ENCODE measurements at regions not wholly inside any gene's neighbourhood (a gene's known extent, or its start where the extent isn't known, plus 50 kb on each side); places are given as distances from the start of the nearest gene placed in this dataset.
"Not testable (repeated sequence)": the region's sequence is repeated elsewhere in the genome, so short reads cannot be mapped to it uniquely, and the experiment has no call there.

DNA sequence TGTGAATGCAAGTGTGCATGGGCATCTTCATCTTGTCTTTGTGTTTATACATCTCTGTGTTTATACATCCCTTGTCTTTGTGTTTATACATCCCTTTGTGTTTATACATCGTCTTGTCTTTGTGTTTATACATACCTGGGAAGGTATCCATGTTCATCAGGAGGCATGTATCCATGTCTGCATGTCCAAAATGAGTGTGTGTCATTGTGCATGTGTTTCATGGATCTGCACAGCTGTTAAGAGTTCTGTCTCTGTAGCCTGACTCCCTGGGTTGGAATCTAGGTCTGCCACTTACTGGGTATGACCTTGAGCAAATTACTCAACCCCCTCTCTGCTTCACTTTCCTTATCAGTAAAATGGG, 50.1 kb upstream of the SIRPA start:
- Mint-ChIP-seq H3K4me1 (no peaks in the 10 kb centered on the region), H3K9me3 (no peaks in the 10 kb centered on the region), H3K4me3 (no peak overlapping the region), H3K36me3 (ENCODE audit: low read depth) (no peaks in the 10 kb centered on the region), H3K27ac (ENCODE audit: unreplicated experiment) (no peak overlapping the region), H3K27me3 (ENCODE audit: low read depth) (peaks cover 7% of the 10 kb centered on the region)
- TF ChIP-seq, protein P1, sequence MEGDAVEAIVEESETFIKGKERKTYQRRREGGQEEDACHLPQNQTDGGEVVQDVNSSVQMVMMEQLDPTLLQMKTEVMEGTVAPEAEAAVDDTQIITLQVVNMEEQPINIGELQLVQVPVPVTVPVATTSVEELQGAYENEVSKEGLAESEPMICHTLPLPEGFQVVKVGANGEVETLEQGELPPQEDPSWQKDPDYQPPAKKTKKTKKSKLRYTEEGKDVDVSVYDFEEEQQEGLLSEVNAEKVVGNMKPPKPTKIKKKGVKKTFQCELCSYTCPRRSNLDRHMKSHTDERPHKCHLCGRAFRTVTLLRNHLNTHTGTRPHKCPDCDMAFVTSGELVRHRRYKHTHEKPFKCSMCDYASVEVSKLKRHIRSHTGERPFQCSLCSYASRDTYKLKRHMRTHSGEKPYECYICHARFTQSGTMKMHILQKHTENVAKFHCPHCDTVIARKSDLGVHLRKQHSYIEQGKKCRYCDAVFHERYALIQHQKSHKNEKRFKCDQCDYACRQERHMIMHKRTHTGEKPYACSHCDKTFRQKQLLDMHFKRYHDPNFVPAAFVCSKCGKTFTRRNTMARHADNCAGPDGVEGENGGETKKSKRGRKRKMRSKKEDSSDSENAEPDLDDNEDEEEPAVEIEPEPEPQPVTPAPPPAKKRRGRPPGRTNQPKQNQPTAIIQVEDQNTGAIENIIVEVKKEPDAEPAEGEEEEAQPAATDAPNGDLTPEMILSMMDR (conservative IDR thresholded peaks at IDR 0.05) = no peak
- no peak for DNase-seq (ENCODE audit: low read depth, low spot score)

DNA sequence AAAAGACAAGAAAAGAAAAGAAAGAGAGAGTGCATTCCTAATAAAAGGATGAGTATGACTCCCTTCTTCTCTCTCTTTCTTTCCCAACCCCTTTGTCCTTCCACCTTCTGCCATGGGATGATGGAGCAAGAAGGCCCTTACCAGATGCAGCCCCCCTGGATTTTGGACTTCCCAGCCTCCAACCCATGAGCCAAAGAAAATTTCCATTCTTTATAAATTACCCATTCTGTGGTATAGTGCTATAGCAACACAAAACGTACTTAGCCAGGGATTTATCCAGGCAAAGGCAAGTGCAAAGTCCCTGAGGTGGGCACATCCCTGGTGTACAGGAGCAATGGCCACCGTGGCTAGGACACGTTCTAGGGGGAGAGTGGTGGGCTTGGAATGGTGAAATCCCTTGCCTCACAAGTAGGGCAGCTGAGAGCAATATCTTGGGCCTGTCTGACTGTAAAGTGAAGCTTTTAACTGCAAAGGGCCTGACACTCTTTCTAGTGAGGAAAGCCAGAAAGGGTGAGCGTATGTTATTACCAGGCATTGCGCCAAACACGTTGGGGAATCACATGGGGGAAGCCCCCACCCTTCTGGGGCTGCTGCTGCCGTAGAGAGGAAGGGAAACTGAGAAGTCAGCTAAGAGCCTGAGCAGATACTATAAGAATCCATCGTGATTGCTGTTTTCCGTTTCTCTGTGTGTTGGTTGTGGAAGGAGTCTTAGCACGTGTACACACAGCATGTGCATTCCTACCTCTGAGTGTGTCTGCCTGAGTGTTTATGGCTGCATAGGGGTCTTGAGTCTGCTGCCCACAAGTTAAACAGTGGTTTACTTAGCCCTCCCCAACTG, 50.7 kb upstream of the SIRPA start:
- Mint-ChIP-seq H3K4me3 (no peak overlapping the region), H3K27me3 (ENCODE audit: low read depth) (peaks cover 7% of the 10 kb centered on the region), H3K27ac (ENCODE audit: unreplicated experiment) (no peak overlapping the region), H3K36me3 (ENCODE audit: low read depth) (no peaks in the 10 kb centered on the region), H3K9me3 (no peaks in the 10 kb centered on the region), H3K4me1 (no peaks in the 10 kb centered on the region)
- DNase-seq (ENCODE audit: low read depth, low spot score) = no peak
- TF ChIP-seq, protein P1 (conservative IDR thresholded peaks at IDR 0.05) = no peak

DNA sequence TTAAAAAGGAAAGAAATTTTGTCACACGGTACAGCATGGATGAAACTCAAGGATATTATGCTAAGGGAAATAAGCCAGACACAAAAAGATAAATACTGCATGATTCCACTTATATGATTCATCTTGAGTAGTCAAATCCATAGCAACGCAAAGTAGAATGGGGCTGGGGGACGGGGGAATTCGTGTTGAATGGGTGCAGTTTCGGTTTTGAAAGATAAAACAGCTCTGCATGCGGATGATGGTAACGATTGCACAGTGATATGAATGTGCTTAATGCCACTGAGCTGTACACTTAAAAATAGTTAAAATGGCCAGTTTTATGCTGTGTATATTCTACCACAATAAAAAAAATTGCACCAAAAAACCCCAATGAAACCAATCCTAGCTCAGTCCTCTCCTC, 52.9 kb upstream of the SIRPA start:
- H3K36me3 Mint-ChIP-seq (ENCODE audit: low read depth) = no peaks in the 10 kb centered on the region
- no peak overlapping the region for H3K4me3 Mint-ChIP-seq
- no peak for DNase-seq (ENCODE audit: low read depth, low spot score)
- peaks cover 6% of the 10 kb centered on the region for H3K9me3 Mint-ChIP-seq
- H3K27me3 Mint-ChIP-seq (ENCODE audit: low read depth) = peaks cover 13% of the 10 kb centered on the region
- H3K27ac Mint-ChIP-seq (ENCODE audit: unreplicated experiment) = no peak overlapping the region
- peaks cover 14% of the 10 kb centered on the region for H3K4me1 Mint-ChIP-seq
- TF ChIP-seq, protein P1 (conservative IDR thresholded peaks at IDR 0.05) = no peak

DNA sequence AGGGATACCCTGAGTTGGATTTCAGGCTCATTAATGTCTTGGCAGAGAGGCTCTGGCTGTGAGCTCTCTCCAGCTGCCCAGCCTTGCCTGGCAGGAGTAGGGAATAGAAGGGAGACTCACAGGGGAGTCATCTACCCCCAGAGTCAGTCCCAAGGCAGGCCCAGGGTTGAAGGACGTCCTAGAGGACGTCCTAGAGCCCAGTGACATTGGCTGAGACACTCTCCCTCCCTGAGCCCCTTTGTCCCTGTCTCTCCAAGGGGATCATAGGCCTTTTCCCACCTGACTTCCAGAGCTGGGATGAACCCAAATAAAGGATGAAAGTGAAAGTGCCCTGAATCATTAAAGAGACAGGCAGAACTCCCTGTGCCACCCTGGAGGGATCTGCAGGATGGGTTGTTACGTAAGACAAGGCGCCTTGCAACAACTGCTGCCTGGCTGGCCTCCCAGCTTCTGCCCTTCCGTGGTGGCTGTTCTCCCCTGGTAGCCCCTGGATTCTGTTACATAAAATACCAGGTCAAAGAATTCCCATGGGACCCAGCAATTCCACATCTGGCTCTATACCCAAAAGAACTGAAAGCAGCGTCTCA, 53.6 kb upstream of the SIRPA start:
- DNase-seq (ENCODE audit: low read depth, low spot score) = no peak
- peaks cover 17% of the 10 kb centered on the region for H3K27me3 Mint-ChIP-seq (ENCODE audit: low read depth)
- H3K4me1 Mint-ChIP-seq = peaks cover 18% of the 10 kb centered on the region
- H3K9me3 Mint-ChIP-seq = peaks cover 6% of the 10 kb centered on the region
- TF ChIP-seq, protein P1 (conservative IDR thresholded peaks at IDR 0.05) = no peak
- no peaks in the 10 kb centered on the region for H3K36me3 Mint-ChIP-seq (ENCODE audit: low read depth)
- H3K27ac Mint-ChIP-seq (ENCODE audit: unreplicated experiment) = no peak overlapping the region
- no peak overlapping the region for H3K4me3 Mint-ChIP-seq

DNA sequence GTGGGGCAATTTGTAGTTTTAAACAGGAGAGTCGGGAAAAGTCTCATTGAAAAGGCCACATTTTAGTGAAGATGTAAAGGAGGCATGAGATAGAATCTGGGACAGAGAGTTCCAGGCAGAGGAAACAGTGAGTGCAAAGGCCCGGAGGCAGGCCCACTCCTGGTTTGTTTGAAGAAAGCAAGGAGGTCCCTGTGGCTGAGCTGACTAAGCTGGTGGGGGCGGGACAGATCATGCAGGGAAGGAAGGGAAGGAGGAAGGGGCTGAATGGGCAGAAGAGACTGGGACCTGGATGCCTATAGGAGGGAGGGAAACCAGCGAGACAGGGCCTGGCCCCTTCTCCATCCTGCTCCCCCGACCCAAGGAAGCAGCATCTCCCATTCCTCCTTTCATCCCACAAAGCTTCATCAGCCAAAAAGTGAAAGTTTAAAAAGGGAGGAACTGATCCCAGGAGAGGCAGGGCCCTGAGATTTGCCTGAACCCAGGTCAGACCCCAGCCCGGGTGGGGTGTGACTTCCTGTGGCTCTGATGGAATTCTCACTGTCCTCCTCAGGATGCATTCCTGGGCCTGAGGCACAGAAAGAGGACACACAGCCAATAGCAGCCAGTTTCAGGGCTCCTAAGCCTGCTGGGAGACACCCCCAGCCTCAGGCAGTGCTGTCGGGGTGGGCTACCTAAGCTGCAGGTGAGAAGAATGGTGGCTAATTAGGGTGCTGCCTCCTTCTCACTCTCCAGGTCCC, 54.2 kb upstream of the SIRPA start:
- Mint-ChIP-seq H3K4me3 (no peak overlapping the region), H3K27me3 (ENCODE audit: low read depth) (peaks cover 24% of the 10 kb centered on the region), H3K36me3 (ENCODE audit: low read depth) (no peaks in the 10 kb centered on the region), H3K4me1 (peaks cover 23% of the 10 kb centered on the region), H3K9me3 (peaks cover 6% of the 10 kb centered on the region), H3K27ac (ENCODE audit: unreplicated experiment) (no peak overlapping the region)
- TF ChIP-seq, protein P1 (conservative IDR thresholded peaks at IDR 0.05) = no peak
- DNase-seq (ENCODE audit: low read depth, low spot score) = no peak

DNA sequence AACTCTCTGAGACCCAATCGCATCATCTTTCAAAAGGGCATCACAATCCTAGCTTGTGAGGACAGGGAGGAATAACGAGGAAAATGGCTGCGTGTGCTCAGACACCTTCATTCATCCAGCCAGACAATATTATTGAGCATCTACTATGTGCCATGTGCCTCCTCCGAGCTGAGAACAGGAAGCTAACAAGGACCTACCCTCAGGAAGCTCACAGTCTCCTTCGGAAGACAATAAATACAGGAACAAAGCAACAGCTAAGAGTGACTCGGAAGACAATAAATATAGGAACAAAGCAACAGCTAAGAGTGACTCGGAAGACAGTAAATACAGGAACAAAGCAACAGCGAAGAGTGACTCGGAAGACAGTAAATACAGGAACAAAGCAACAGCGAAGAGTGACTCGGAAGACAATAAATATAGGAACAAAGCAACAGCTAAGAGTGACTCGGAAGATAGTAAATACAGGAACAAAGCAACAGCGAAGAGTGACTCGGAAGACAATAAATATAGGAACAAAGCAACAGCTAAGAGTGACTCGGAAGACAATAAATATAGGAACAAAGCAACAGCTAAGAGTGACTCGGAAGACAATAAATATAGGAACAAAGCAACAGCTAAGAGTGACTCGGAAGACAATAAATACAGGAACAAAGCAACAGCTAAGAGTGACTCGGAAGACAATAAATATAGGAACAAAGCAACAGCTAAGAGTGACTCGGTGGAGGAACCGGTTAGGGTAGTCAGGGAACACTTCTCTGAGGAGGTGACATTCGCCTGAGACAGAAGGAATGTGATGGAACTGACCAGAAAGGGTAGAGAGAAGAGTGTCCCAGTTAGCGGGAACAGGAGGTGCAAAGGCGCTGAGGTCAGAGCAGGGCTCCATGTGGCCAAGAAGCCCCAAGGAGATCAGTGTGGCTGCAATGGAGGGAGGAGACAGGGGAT, 55.6 kb upstream of the SIRPA start:
- H3K27ac Mint-ChIP-seq (ENCODE audit: unreplicated experiment) = not testable (repeated sequence)

More for the DNA sequence above, 55.6 kb upstream of the SIRPA start:
- peaks cover 23% of the 10 kb centered on the region for H3K4me1 Mint-ChIP-seq
- not testable (repeated sequence) for H3K36me3 Mint-ChIP-seq (ENCODE audit: low read depth); H3K4me3 Mint-ChIP-seq; H3K9me3 Mint-ChIP-seq; DNase-seq (ENCODE audit: low read depth, low spot score)
- peaks cover 36% of the 10 kb centered on the region for H3K27me3 Mint-ChIP-seq (ENCODE audit: low read depth)
